ENCODE measurements at regions not wholly inside any gene's neighbourhood (a gene's known extent, or its start where the extent isn't known, plus 50 kb on each side); places are given as distances from the start of the nearest gene placed in this dataset.

- H3K27ac Mint-ChIP-seq, result no peak overlapping the region
- ATAC-seq, result no peak
- no peaks in the 10 kb centered on the region for H3K36me3 Mint-ChIP-seq
- peaks cover 33% of the 10 kb centered on the region for H3K27me3 Mint-ChIP-seq
- no peaks in the 10 kb centered on the region for H3K4me1 Mint-ChIP-seq
- peaks cover 12% of the 10 kb centered on the region for H3K9me3 Mint-ChIP-seq
- no peak overlapping the region for H3K4me3 Mint-ChIP-seq
These were observed 92.5 kb upstream of the PRR5 start for GRCh38 chr22:44609400-44609988.

- H3K27ac Mint-ChIP-seq, result no peak overlapping the region
- H3K4me3 Mint-ChIP-seq, result no peak overlapping the region
- no peaks in the 10 kb centered on the region for H3K4me1 Mint-ChIP-seq
- no peak for ATAC-seq
- H3K27me3 Mint-ChIP-seq, result peaks cover 40% of the 10 kb centered on the region
- H3K9me3 Mint-ChIP-seq, result peaks cover 12% of the 10 kb centered on the region
- no peaks in the 10 kb centered on the region for H3K36me3 Mint-ChIP-seq
These were observed 93.2 kb upstream of the PRR5 start for GRCh38 chr22:44608597-44609399.

- no peak for ATAC-seq
- no peaks in the 10 kb centered on the region for H3K4me1 Mint-ChIP-seq
- H3K27me3 Mint-ChIP-seq, result peaks cover 54% of the 10 kb centered on the region
- no peak overlapping the region for H3K4me3 Mint-ChIP-seq
- no peaks in the 10 kb centered on the region for H3K36me3 Mint-ChIP-seq
- H3K9me3 Mint-ChIP-seq, result peaks cover 8% of the 10 kb centered on the region
- H3K27ac Mint-ChIP-seq, result no peak overlapping the region
These were observed 95.9 kb upstream of the PRR5 start for GRCh38 chr22:44606126-44606525.

- Mint-ChIP-seq H3K4me3 (no peak overlapping the region), H3K36me3 (no peaks in the 10 kb centered on the region), H3K27me3 (peaks cover 60% of the 10 kb centered on the region), H3K27ac (no peak overlapping the region), H3K4me1 (peaks cover under 1% of the 10 kb centered on the region), H3K9me3 (peaks cover 6% of the 10 kb centered on the region)
- no peak for ATAC-seq
These were observed 96.5 kb upstream of the PRR5 start for GRCh38 chr22:44605486-44605885.

GRCh38 chr22:44604991-44605390 is 97.0 kb upstream of the PRR5 start:
- Mint-ChIP-seq H3K4me1 (peaks cover 4% of the 10 kb centered on the region), H3K36me3 (no peaks in the 10 kb centered on the region), H3K4me3 (no peak overlapping the region), H3K9me3 (peaks cover 3% of the 10 kb centered on the region), H3K27ac (no peak overlapping the region), H3K27me3 (peaks cover 65% of the 10 kb centered on the region)
- no peak for ATAC-seq

GRCh38 chr22:44604455-44604854 is 97.5 kb upstream of the PRR5 start:
- Mint-ChIP-seq H3K27ac (no peak overlapping the region), H3K4me3 (no peak overlapping the region), H3K27me3 (peaks cover 65% of the 10 kb centered on the region), H3K4me1 (peaks cover 4% of the 10 kb centered on the region), H3K36me3 (no peaks in the 10 kb centered on the region), H3K9me3 (no peaks in the 10 kb centered on the region)
- ATAC-seq, result no peak

- Mint-ChIP-seq H3K27me3 (peaks cover 68% of the 10 kb centered on the region), H3K4me3 (no peak overlapping the region), H3K36me3 (no peaks in the 10 kb centered on the region), H3K4me1 (peaks cover 4% of the 10 kb centered on the region), H3K27ac (no peak overlapping the region), H3K9me3 (no peaks in the 10 kb centered on the region)
- ATAC-seq, result no peak
These were observed 98.2 kb upstream of the PRR5 start for GRCh38 chr22:44603767-44604166.

GRCh38 chr22:44601725-44602124 is 100.3 kb upstream of the PRR5 start:
- H3K4me1 Mint-ChIP-seq, result peaks cover 4% of the 10 kb centered on the region
- no peak overlapping the region for H3K4me3 Mint-ChIP-seq
- ATAC-seq, result no peak
- no peaks in the 10 kb centered on the region for H3K9me3 Mint-ChIP-seq
- no peaks in the 10 kb centered on the region for H3K36me3 Mint-ChIP-seq
- H3K27ac Mint-ChIP-seq, result no peak overlapping the region
- peaks cover 73% of the 10 kb centered on the region for H3K27me3 Mint-ChIP-seq

GRCh38 chr22:44601189-44601588 is 100.8 kb upstream of the PRR5 start:
- Mint-ChIP-seq H3K27ac (no peak overlapping the region), H3K36me3 (no peaks in the 10 kb centered on the region), H3K9me3 (no peaks in the 10 kb centered on the region), H3K27me3 (peaks cover 71% of the 10 kb centered on the region), H3K4me3 (no peak overlapping the region), H3K4me1 (peaks cover 4% of the 10 kb centered on the region)
- ATAC-seq, result no peak

GRCh38 chr22:44600207-44600785 is 101.7 kb upstream of the PRR5 start:
- peaks cover 4% of the 10 kb centered on the region for H3K4me1 Mint-ChIP-seq
- H3K9me3 Mint-ChIP-seq, result no peaks in the 10 kb centered on the region
- peaks cover 69% of the 10 kb centered on the region for H3K27me3 Mint-ChIP-seq
- no peaks in the 10 kb centered on the region for H3K36me3 Mint-ChIP-seq
- ATAC-seq, result peak; percentile 35
- H3K4me3 Mint-ChIP-seq, result no peak overlapping the region
- H3K27ac Mint-ChIP-seq, result no peak overlapping the region

GRCh38 chr22:44599500-44600140 is 101.6 kb upstream of the RTL6 start:
- peaks cover 69% of the 10 kb centered on the region for H3K27me3 Mint-ChIP-seq
- ATAC-seq, result peak; percentile 58
- H3K36me3 Mint-ChIP-seq, result no peaks in the 10 kb centered on the region
- no peak overlapping the region for H3K4me3 Mint-ChIP-seq
- H3K4me1 Mint-ChIP-seq, result peaks cover 4% of the 10 kb centered on the region
- no peaks in the 10 kb centered on the region for H3K9me3 Mint-ChIP-seq
- no peak overlapping the region for H3K27ac Mint-ChIP-seq

GRCh38 chr22:44599084-44599483 is 101.1 kb upstream of the RTL6 start:
- Mint-ChIP-seq H3K27ac (no peak overlapping the region), H3K4me1 (peaks cover 4% of the 10 kb centered on the region), H3K27me3 (peaks cover 69% of the 10 kb centered on the region), H3K36me3 (no peaks in the 10 kb centered on the region), H3K4me3 (no peak overlapping the region), H3K9me3 (no peaks in the 10 kb centered on the region)
- no peak for ATAC-seq

GRCh38 chr22:44597616-44598015 is 99.6 kb upstream of the RTL6 start:
- Mint-ChIP-seq H3K36me3 (no peaks in the 10 kb centered on the region), H3K4me1 (peaks cover 4% of the 10 kb centered on the region), H3K4me3 (no peak overlapping the region), H3K27me3 (peaks cover 76% of the 10 kb centered on the region), H3K27ac (no peak overlapping the region), H3K9me3 (no peaks in the 10 kb centered on the region)
- ATAC-seq, result no peak

- Mint-ChIP-seq H3K9me3 (no peaks in the 10 kb centered on the region), H3K4me1 (peaks cover 4% of the 10 kb centered on the region), H3K27ac (no peak overlapping the region), H3K4me3 (no peak overlapping the region), H3K27me3 (peaks cover 83% of the 10 kb centered on the region), H3K36me3 (no peaks in the 10 kb centered on the region)
- ATAC-seq, result no peak
These were observed 98.5 kb upstream of the RTL6 start for GRCh38 chr22:44596396-44597125.

- Mint-ChIP-seq H3K27ac (no peak overlapping the region), H3K27me3 (peaks cover 78% of the 10 kb centered on the region), H3K4me1 (peaks cover 4% of the 10 kb centered on the region), H3K4me3 (no peak overlapping the region), H3K36me3 (no peaks in the 10 kb centered on the region), H3K9me3 (no peaks in the 10 kb centered on the region)
- no peak for ATAC-seq
These were observed 97.9 kb upstream of the RTL6 start for GRCh38 chr22:44595841-44596341.

Measured in stimulated activated memory B cell treated with anti-CD40 and anti-IgM and Interleukin-4, amounts not matched to agents 10 μg/mL and 1 μg/mL and 100 μg/mL, for 72 hours (primary cell).